ENCODE measurements at regions not wholly inside any gene's neighbourhood (a gene's known extent, or its start where the extent isn't known, plus 50 kb on each side); places are given as distances from the start of the nearest gene placed in this dataset.

DNA sequence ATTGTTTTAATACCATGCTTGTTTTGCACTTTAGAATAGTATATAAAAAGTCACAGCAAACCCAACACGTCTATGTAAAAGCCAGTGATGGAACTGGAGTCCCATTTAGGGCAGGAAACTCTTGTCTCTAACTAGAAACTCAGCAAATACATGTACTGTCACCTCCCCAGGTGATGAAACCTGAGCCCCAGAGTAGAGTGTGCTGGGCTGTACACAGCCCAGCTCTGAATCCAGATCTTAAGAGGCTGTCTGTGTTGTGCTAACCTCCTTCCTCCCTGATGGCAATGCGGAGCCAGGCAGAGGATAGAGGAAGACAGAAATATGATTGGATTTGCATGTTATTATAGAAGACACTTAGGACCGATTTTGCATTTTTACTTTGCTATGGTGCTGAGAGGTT lies 317.5 kb upstream of the TRIB2 start:
- Histone ChIP-seq H3K4me1 (ENCODE audit: control insufficient read depth in 5 of 5, insufficient read depth in 5 of 5, low read length in 5 of 5) (peaks cover 0 to 6% (median 0%) of the 10 kb centered on the region in 5 donors), H3K9ac (ENCODE audit: insufficient read depth in 1 of 2, low read length in 2 of 2) (no peak overlapping the region), H3K27me3 (ENCODE audit: control insufficient read depth in 3 of 3, insufficient read depth in 3 of 3, low read length in 2 of 3) (no peaks in the 10 kb centered on the region), H3K27ac (ENCODE audit: low read depth in 1 of 2, low read length in 1 of 2) (no peak overlapping the region), H3K4me3 (no peak overlapping the region), H3K36me3 (ENCODE audit: control insufficient read depth in 4 of 4, insufficient read depth in 4 of 4, low read length in 4 of 4) (no peaks in the 10 kb centered on the region), H3K9me3 (ENCODE audit: control insufficient read depth in 4 of 4, insufficient read depth in 3 of 4, low read length in 3 of 4) (peaks cover 0 to 1% (median 0%) of the 10 kb centered on the region in 4 donors)
- 75 to 84% methylated on average over 3 of the region's 3 CpGs for WGBS, 2 donors
- DNase-seq (no peak), ATAC-seq (ENCODE audit: insufficient read depth, low FRiP score) (no peak)
- TF ChIP-seq, protein P1, sequence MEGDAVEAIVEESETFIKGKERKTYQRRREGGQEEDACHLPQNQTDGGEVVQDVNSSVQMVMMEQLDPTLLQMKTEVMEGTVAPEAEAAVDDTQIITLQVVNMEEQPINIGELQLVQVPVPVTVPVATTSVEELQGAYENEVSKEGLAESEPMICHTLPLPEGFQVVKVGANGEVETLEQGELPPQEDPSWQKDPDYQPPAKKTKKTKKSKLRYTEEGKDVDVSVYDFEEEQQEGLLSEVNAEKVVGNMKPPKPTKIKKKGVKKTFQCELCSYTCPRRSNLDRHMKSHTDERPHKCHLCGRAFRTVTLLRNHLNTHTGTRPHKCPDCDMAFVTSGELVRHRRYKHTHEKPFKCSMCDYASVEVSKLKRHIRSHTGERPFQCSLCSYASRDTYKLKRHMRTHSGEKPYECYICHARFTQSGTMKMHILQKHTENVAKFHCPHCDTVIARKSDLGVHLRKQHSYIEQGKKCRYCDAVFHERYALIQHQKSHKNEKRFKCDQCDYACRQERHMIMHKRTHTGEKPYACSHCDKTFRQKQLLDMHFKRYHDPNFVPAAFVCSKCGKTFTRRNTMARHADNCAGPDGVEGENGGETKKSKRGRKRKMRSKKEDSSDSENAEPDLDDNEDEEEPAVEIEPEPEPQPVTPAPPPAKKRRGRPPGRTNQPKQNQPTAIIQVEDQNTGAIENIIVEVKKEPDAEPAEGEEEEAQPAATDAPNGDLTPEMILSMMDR (IDR thresholded peaks at IDR 0.05; ENCODE audit: control extremely low read depth, extremely low read depth): no peak

DNA sequence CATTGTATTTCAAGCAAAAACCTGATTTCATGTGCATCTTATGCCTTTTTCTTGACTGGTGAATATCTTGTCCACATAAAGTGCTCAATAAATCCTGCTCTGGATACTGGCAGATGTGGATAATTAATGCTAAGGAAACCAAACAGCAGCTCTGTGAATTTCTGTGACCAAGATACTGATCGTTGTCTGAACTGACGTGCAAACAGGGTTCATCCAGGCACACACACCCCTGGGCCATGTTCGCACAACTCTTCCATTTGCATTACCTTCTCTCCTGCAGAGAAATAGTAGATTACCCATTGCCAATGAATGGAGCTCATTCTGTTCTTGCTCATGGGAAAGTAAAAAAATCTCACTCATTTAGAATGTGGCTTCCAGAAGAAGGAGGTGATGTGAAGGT lies 316.2 kb upstream of the TRIB2 start:
- DNase-seq (no peak), ATAC-seq (ENCODE audit: insufficient read depth, low FRiP score) (no peak)
- Histone ChIP-seq H3K27me3 (ENCODE audit: control insufficient read depth in 3 of 3, insufficient read depth in 3 of 3, low read length in 2 of 3) (no peaks in the 10 kb centered on the region), H3K9ac (ENCODE audit: insufficient read depth in 1 of 2, low read length in 2 of 2) (no peak overlapping the region), H3K27ac (ENCODE audit: low read depth in 1 of 2, low read length in 1 of 2) (no peak overlapping the region), H3K36me3 (ENCODE audit: control insufficient read depth in 4 of 4, insufficient read depth in 4 of 4, low read length in 4 of 4) (no peaks in the 10 kb centered on the region), H3K4me1 (ENCODE audit: control insufficient read depth in 5 of 5, insufficient read depth in 5 of 5, low read length in 5 of 5) (peaks cover 0 to 6% (median 0%) of the 10 kb centered on the region in 5 donors), H3K9me3 (ENCODE audit: control insufficient read depth in 4 of 4, insufficient read depth in 3 of 4, low read length in 3 of 4) (peaks cover 0 to 1% (median 0%) of the 10 kb centered on the region in 4 donors), H3K4me3 (no peak overlapping the region)
- WGBS, 2 donors: 86 to 87% methylated on average over 3 of the region's 3 CpGs
- TF ChIP-seq, protein P1 (IDR thresholded peaks at IDR 0.05; ENCODE audit: control extremely low read depth, extremely low read depth): no peak

DNA sequence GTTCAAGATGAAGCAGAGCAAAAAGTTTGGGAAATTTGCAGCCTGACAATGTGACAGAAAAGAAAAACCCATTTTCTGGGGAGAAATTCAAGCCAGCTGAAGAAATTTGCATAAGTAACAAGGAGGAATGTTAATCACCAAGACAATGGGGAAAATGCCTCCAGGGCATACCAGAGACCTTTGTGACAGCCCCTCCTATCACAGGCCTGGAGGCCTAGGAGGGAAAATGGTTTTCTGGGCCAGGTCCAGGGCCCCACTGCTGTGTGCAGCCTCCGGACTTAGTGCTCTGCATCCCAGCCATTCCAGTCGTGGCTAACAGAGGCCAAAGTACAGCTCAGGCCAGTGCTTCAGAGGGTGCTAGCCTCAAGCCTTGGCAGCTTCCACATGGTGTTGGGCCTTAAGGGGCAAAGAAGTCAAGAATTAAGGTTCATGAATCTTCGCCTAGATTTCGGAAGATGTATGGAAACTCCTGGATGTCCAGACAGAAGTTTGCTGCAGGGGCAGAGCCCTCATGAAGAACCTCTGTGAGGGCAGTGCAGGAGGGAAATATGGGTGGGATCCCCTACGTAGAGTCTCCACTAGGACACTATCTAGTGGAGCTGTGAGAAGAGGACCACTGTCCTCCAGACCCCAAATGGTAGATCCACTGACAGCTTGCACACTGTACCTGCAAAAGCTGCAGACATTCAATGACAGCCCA lies 314.1 kb upstream of the TRIB2 start:
- H3K4me1 ChIP-seq (ENCODE audit: control insufficient read depth in 5 of 5, insufficient read depth in 5 of 5, low read length in 5 of 5): peaks cover 0 to 6% (median 0%) of the 10 kb centered on the region in 5 donors
- DNase-seq: no peak
- no peak overlapping the region for H3K27ac ChIP-seq (ENCODE audit: low read depth in 1 of 2, low read length in 1 of 2)
- TF ChIP-seq, protein P1 (IDR thresholded peaks at IDR 0.05; ENCODE audit: control extremely low read depth, extremely low read depth): no peak
- no peak overlapping the region for H3K9ac ChIP-seq (ENCODE audit: insufficient read depth in 1 of 2, low read length in 2 of 2)
- peaks cover 0 to 1% (median 0%) of the 10 kb centered on the region in 4 donors for H3K9me3 ChIP-seq (ENCODE audit: control insufficient read depth in 4 of 4, insufficient read depth in 3 of 4, low read length in 3 of 4)
- ATAC-seq (ENCODE audit: insufficient read depth, low FRiP score): no peak
- H3K4me3 ChIP-seq: no peak overlapping the region
- 95% methylated on average over 5 of the region's 5 CpGs for WGBS, 2 donors
- no peaks in the 10 kb centered on the region for H3K27me3 ChIP-seq (ENCODE audit: control insufficient read depth in 3 of 3, insufficient read depth in 3 of 3, low read length in 2 of 3)
- H3K36me3 ChIP-seq (ENCODE audit: control insufficient read depth in 4 of 4, insufficient read depth in 4 of 4, low read length in 4 of 4): no peaks in the 10 kb centered on the region

DNA sequence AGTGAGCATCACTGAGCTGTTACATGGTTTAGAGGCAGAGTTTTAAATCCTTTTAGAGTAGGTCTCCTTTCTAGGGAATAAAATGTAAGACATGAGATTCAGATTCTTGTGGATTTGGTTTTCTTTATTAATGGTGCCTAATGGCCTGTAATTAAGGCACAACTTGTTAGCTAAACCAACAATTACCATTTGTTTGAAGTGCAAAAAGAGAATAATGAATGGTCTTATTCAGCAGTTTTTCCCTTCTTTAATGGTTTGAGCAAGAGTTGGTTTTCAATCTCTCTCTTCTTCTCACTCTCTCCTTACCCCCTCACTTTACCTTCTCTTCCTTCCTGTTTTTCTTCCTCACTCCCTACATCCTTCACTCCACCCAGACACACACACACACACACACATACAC lies 312.2 kb upstream of the TRIB2 start:
- ATAC-seq (ENCODE audit: insufficient read depth, low FRiP score) (no peak), DNase-seq (no peak)
- H3K4me3 ChIP-seq: no peak overlapping the region
- no peak overlapping the region for H3K27ac ChIP-seq (ENCODE audit: low read depth in 1 of 2, low read length in 1 of 2)
- peaks cover 0 to 1% (median 0%) of the 10 kb centered on the region in 4 donors for H3K9me3 ChIP-seq (ENCODE audit: control insufficient read depth in 4 of 4, insufficient read depth in 3 of 4, low read length in 3 of 4)
- H3K36me3 ChIP-seq (ENCODE audit: control insufficient read depth in 4 of 4, insufficient read depth in 4 of 4, low read length in 4 of 4): no peaks in the 10 kb centered on the region
- no peak overlapping the region for H3K9ac ChIP-seq (ENCODE audit: insufficient read depth in 1 of 2, low read length in 2 of 2)
- H3K27me3 ChIP-seq (ENCODE audit: control insufficient read depth in 3 of 3, insufficient read depth in 3 of 3, low read length in 2 of 3): no peaks in the 10 kb centered on the region
- H3K4me1 ChIP-seq (ENCODE audit: control insufficient read depth in 5 of 5, insufficient read depth in 5 of 5, low read length in 5 of 5): no peaks in the 10 kb centered on the region
- TF ChIP-seq, protein P1 (IDR thresholded peaks at IDR 0.05; ENCODE audit: control extremely low read depth, extremely low read depth): no peak

Measured in lung (tissue), 11 donors.